ENCODE measurements at regions not wholly inside any gene's neighbourhood (a gene's known extent, or its start where the extent isn't known, plus 50 kb on each side); places are given as distances from the start of the nearest gene placed in this dataset.

DNA sequence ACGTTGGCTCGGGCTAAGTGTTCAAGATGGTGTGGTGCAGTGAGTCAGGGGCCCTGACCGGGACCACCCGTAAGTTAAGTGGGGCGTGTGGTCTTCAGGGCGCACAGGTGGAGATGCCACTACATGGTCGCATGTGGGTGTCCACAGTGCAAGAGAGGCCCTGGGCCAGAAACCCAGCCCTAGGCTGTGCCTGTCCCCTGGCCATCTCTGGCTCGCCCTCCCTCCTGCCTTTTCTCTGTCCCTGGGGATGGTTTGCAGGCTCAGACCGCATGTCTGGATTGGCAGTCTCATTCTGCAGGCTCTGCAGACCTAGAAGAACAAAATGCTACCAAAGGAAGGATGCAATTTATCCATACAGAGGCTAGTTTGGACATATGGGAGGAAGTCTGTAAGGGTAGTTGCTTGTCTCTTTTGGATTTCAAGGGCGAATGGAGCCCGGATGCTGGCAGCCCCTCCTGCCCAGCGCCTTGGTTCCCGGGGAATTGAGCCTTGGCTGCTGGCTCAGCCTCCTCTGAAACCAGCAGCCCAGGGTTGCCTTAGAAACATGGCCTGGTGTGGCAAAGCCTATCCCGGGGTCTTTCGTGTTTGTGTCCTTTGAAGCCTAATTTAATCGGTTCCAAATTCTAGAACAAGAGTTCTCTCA lies 417.5 kb upstream of the HS6ST1 start:
- DNase-seq: no peak

DNA sequence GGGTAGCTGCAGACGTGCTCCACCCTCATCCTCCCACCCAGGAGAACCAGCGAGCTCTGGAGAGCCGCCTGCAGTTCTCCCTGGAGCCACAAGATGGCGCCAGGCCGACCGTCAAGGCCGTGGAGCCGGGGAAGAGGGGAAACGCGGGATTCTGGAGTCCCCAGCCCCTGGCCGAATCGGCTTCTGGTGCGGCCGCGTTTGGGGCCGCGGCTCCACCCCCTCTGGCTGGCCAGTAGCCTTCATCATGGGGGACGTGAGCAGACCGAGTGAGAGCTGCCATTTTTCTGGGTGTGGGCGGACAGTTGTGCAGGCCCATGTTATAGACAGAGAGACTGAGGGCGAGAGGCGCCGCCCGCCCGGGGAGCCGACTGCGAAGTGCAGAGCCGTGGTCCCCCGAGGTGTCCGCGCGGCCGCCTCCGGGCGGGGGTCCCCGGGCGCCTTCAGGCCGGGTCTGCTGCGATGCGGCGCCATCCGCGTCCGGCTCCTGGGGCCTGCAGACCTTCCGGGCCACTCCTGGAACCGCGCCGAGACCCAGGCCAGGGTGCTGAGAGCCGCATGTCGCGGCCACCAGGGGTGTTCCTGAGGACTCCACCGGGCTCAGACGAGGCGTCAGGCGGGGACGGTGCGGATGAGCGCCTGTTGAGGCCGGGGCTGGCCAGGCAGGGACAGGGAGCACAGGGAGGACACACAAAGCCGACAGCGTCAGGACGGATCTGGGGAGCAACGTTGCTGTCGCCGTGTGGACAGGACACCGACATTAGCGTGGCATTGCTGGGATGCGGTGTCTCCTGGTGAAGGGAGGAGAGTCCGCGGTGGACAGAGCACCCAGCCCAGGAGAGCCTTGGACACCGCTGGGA lies 418.2 kb upstream of the HS6ST1 start:
- DNase-seq: no peak

DNA sequence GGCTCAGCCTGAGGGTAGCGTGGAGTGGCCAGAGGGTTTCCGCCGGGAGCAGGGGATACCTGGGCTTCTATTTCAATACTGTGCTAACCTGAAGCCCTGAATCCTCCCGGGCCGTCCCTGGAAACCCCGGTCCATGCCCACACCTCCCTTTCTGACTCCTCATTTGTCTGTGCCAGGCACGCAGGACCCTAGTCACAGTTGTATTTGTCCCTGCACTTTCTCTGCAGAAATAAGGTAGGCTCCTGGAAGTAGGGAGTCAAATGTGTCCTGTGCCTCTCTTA lies 418.8 kb upstream of the HS6ST1 start:
- no peak for DNase-seq

DNA sequence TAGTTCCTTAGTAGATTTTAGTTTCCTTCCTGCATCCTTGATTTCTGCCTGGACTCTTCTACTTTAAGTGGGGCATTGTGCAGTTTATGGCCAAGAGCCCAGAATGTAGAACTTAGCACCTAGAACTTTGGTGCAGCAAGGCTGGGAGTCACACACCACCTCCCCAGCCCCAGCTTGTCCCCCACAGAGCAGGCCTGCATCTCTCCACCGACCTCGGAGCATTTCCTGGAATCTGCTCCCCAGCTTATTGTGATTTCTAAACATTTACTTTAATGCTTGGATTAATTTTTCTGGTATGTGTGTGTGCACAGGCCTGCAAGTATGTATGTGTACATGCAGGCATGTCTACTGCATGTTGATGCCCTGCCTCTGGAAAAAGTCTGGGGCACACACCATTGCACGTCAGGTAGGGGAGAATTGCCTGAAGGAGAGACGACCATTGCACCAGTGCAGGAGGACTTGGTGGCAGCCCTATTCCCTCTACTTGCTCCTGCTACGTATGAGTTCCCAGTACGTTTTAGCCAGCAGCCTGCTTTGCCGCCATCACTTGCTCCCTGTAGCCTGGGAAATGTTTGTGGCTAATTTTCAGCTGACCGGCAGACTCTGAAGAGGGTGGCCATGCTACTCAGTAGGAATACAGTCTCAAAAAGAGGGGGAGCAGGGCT lies 419.9 kb upstream of the HS6ST1 start:
- no peak for DNase-seq

DNA sequence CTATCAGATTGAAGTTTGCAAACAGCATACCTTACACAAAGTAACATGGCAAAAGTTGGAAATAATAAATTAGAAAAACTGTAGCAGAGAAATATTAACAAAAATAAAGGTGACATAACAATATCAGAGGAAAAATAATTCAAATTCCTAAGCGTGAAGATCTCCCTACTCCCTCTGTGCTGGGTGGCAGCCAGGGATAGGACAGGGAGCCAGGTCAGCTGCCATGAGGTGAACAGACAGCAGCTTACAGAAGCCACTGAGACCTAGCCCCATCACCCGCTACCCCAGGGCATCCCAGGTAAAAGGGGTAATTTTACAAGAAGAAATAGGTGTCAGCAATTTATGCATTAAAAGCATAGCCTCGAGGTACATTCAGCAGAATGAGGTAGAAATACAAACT lies 423.8 kb upstream of the HS6ST1 start:
- DNase-seq: no peak

DNA sequence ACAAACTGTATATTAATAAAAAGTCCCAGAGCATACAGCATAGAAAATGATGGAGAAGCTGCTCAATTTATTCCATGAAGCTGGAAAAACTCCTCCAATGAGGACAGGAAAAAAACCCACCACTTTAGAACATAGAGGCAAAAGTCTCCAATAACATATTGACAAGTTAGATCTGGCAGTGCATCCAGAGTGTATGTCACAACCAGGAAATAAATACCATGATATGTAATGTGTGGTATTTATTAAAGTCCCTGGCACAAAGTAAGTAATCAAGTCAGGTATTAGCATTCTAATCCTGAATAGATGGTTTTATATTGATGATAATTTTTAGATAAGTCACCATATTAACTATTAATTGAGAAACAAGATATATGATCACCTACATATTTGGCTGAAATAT lies 427.3 kb upstream of the HS6ST1 start:
- no peak for DNase-seq

DNA sequence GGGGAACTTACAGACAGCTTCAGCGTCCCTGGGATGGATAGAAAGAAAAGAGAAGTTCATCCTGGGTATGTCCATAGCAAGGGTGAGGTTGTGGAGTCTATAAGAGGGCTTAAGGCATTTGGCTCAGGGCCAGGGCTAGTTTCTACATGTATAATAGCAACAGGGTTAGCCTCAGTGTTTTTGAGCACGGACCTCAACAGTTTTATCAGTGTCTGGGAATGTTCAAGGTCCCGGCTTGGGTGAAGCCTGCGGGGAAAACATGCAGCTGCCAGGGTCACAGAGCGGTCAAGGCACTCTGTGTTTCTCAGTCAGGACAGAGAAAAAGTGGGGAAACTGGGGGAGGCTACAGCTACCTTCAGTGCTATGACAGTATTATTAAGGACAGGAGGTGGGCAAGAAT lies 427.7 kb upstream of the HS6ST1 start:
- no peak for DNase-seq

DNA sequence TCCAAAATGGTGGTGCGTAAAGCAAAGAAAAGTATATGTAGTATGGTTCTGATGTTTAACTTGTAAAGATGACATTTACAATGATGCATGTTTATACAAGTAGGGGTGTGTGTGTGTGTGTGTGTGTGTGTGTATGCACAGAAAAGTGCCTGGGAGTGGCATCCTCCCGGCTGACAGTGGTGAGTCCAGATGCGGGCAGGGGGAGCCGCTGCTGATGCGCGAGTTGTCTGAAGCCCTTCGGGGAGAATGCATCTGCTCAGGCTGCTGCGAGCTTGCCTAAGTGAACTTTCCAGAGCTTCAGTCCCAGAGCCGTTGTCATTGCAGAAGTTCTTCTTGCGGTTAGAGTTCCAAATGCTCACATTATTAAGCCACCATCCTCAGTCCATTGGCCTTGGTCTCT lies 429.7 kb upstream of the HS6ST1 start:
- DNase-seq: no peak

DNA sequence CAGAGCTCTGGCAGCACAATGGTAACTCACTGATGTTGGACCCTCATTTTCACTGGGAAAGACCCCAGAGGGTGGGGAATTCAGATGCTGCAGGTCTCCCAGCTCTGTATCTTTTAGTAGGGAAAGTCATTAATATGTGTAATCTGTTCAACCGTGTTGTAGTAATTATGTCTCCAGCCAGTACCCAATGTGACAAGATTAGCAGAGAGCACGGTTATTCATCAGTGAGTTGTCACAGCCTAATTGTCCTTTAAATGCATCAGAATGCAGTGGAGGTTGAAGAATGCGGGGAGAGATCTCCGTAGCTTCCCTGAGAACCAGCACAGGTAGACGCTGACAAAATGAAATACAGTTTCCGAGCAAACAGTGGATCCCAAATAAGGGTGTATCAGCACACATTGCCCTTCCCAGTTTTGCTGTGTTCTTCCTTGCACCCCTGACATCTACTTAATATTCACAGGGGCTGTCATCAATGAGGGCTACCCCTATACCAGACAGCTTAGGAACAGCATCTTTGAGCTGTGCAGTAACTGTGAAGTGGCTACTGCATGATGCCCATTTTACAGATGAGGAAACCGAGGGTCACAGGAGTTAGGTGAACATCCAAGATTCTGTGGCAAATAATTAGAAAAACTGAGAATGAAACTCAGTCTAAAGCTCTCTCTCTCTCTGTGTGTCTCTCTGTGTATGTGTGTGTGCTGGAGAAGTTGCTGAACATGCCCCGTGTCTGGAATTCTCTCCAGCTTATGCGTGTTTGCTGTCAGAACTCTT lies 430.4 kb upstream of the HS6ST1 start:
- no peak for DNase-seq

DNA sequence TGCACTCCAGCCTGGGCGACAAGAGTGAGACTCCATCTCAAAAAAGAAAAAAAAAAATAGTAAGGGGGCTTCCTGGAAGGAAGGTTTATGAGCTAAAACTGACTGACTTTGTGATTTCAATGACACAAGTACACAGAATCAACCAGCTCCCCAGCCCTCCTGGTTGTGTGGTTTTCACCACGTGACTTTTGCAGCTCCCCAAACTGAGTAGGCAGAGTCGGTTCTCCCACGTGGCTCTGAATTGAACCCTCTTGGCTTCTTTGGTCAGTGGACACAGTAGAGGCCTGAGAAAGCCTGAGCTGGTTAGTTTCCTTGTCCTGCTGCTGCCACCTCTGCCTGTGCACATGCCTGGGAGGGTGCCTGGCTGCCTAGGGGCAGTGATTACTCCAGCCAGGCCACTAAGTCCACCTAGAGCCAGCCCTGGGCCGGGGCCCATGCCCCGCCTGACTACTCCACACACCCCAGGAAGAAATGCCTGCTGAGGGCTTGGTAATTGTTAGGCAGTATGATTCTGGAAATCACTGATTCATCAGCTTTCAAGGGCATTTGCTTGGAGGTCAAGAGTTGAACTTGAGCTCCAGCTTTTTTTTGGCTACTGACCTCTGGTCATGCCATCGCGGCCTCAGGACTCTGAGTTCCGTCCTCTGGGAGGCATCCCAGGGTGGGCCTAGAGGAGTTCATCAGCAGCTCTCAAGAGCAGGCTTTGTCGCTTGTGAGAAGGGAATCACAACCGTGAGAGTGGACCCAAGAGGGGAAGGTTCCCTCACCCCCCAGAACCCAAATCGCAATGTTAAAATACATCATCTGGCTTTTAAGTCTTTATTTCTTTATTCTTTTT lies 431.9 kb upstream of the HS6ST1 start:
- no peak for DNase-seq

DNA sequence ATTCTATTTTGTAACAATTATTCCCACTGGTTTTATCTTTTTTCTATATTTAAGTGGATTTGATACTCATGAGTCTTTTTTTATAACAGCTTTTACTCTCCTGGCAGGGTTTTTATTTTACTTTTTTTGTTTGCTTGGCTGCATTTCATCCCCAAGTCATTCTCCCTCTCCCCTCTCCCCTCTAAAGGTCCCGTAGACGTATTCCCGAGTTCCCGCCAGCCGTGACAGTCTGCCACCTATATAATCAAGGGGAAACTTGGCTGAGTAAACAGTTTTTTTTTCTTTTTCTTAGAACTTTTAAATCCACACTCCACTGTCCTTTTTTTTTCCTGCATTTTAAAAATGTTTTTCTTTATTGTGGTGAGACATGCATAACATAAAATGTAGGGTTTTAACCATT lies 433.1 kb upstream of the HS6ST1 start:
- no peak for DNase-seq

DNA sequence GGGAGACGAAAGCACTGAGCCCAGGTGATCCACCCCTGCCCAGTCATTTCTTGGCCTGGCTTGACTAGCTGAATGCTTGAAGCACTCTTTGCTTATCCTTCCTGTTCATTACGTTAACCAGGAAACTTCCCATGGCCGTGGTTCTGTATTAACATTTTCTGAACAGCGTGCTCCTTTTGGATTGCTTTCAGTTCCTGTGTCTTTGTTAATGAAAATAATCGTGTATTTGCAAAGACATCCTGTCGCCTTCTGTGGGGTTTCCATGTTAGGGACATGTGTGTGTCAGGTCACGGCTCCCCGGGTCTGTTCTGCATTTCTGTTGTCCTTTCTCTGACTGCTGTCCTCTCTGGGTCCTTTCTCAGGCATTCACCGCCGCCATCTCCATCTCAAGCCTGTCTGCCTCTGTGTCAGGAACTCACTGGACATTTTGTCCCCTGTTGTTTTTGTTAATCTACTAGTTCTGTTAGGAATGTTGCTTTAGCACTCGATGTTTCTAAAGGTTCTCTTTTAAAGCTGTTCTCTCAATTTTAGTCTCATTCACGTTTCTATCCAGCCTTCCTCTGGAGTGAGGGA lies 434.1 kb upstream of the HS6ST1 start:
- DNase-seq: no peak

DNA sequence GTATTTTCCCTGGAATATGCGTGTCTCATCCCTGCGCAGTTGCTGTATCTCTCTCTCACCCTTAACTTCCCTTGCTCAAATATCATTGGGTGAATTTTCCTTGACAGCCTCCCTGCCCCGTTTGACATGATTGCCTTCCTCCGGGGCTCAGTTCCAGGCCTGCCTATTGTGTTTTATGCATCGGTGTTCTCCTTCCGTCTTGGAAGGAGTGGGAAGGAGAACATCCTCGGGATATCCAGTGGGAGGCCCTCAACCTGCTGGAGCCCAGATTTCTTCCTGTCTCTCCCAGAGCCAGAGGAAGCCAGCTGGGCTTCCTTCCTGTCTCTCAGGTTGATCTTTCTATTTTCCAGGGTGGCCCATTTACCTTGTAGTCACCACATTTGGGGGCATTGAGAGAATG lies 434.7 kb upstream of the HS6ST1 start:
- no peak for DNase-seq

DNA sequence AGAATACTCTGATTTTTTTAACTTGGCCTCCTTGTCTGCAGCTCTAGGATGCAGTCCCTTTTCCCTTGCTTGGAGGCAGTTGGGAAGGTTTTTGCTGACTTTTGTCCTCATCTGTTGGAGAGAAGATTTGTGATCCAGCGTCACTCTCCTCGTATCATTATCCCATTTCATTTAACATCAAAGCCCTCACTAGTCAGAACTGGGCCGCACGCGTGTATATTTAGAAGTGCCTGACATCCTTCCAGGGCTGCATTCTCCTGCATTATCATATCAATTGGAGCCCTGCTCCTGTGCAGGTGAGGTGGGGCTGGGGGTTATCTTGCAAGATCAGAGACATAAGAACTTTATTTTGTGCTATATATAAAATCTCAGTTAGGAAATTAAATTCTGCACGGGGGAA lies 435.1 kb upstream of the HS6ST1 start:
- no peak for DNase-seq

DNA sequence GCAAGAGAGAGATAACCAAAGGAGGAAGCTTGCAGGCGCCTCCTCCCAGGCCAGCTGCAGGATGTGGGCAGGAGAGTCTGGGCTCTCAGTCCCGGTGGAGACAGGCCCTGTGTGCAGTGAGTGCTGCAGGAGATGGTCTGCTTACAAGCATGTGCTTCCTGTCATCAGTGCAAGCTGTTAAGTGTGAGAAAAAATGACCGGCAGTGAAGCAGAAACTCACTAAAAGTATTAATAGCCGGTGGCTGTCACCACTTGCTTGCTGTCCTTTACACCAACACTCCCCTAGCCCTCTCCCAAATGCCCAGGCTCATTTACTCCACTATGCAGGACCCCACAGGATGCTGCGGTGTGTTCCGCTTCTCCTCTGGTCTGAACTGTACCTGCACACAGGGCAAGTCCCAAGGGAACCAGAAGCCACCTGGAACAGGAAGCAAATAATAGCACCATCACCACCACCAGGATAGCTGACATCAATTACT lies 435.6 kb upstream of the HS6ST1 start:
- no peak for DNase-seq

DNA sequence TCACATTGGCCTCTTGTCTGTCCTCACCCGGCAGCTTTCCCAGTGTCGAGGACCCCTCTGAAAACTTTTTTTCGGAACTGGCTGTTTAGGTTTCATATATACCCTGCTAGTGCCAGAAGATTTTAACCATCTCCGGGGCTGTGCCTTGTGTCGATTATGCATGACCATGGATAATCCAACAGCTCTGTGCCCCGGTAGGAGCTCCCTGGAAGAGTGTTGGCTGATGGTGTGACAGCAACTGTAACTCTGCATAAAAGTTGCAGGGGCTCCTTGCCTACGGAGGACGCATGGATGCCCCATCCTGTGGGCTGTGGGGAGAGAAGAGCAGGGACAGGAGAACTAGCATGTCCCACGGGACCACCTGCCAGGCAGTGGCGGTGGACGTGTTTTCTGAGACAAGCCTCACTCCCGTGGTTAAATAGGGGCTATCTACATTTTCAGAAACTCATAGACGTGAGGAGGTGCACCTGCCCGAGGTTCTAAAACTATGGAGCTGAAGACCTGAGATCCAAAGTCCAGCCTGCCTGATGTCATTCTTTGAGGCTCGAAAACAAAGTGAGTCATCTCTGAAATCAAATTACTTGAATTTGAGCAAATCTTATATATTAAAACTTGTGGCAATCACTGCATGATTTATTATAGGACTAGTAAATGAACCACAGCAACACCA lies 437.2 kb upstream of the HS6ST1 start:
- DNase-seq: no peak

DNA sequence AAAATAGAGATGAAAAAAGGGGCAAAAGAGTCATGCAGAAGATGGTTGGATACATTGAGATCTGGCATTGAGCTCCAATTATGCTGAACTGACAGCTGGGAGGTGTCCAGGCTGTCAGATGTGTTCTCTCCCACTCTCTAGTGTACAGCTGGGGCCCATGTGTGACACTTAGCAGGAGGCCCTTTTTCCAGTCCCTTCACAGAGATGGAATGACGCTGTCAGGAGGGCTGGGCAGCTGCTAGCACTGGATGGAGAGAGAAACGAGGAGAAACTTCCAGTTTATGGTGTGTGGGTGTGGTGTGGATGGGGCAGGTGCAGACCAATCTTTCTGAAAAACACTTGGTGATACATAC lies 437.7 kb upstream of the HS6ST1 start:
- DNase-seq: no peak

DNA sequence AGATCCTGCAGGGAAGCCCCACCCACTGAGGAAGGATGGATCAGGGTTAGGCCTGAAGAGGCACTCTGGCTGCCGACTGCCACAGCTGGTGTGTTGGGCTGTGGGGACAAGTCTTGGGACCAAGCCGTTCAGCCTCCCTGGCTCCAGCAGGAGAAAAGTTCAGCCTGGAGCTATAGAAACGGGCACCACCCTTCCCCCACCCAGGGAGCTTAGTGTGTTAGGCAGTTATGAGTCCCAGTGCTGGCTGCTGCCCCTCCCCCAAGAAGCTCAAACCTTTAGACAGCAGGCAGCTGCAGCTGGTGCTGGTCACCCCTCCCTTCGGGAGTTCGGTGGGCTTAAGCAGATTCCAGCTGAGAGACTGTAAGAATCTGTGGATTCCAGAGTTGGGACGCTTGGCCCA lies 447.1 kb upstream of the HS6ST1 start:
- DNase-seq: no peak

DNA sequence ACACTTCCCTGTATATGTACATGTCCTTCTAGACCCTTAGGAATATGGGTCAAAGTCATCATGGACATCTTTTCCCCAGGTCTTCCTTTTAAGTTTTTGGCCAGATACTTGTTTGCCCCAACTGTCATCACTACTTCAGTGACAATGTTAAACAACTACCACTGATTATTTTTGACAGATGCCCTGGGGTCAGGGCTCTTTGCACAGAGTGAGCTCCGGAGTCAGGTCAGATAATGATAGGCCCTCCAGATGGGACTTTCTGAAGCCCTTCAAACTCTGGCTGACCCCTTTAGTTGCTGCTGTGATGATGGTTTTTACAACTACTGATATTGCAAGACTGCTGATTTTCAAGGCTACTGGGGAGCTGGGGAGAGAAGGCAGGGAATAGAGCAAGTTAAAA lies 449.4 kb upstream of the HS6ST1 start:
- DNase-seq: no peak

DNA sequence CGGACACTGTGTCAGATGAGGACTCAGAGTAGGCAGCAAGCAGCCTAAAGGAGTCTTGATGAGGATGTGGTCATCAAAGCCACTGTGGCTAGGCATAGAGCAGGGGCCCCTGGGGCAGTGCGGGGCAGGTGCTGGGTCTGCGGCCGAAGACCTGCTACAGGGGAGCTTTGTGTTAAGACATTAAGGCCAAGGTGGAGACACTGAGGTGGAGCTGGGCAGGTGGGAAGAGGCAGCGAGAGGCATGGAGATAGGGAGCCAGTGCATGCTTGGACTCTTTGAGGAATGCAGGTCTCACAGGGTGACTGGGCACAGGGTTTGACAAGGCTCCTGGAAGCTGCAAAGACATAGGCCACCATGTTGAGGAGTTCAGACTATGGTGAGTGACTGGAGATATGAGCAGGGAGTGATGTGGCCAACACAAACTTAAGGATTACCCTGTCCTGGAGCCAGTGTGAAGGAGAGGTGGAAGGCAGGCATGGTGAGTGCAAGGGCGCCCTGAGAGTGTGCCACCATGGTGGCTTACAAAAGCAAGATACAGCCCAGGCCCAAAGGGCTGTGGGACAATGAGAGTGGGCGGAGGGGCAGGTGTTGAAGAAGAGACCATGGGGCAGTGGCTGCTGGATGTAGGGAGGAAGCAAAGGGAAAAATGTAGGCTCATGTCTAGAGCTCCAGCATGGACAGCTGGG lies 450.9 kb upstream of the HS6ST1 start:
- DNase-seq: no peak

Data from DMS79 (cell line).